ENCODE measurements at regions not wholly inside any gene's neighbourhood (a gene's known extent, or its start where the extent isn't known, plus 50 kb on each side); places are given as distances from the start of the nearest gene placed in this dataset.

GRCh38 chr17:77458202-77459017, 317.6 kb downstream of the SEC14L1 start:
- no peak overlapping the region for H2BK12ac ChIP-seq (ENCODE audit: low read length)
- no peak for DNase-seq (ENCODE audit: low spot score)
- H3K18ac ChIP-seq (ENCODE audit: low read length) = peak overlapping the region; percentile 1
- H3K27ac ChIP-seq (replicated peaks; ENCODE audit: low read length) = no peak overlapping the region
- peaks cover 25 to 35% of the 10 kb centered on the region in 2 donors for H3K4me1 ChIP-seq (ENCODE audit: control insufficient read depth in 2 of 2, insufficient read depth in 1 of 2, low read depth in 1 of 2, low read length in 2 of 2)
- H3K23ac ChIP-seq (ENCODE audit: low read depth, low read length, poor library complexity) = no peak overlapping the region
- no peak overlapping the region for H3K4me2 ChIP-seq (ENCODE audit: insufficient read depth, low read length, poor library complexity, severe bottlenecking)
- no peak overlapping the region for H4K91ac ChIP-seq (ENCODE audit: low read depth, low read length, poor library complexity)
- no peak overlapping the region for H4K8ac ChIP-seq (ENCODE audit: low read depth, low read length)
- H2AK5ac ChIP-seq (ENCODE audit: low read depth, low read length) = peak overlapping the region; percentile 27
- H2BK120ac ChIP-seq (ENCODE audit: low read depth, low read length) = no peak overlapping the region
- peaks cover 17% of the 10 kb centered on the region for H3K79me1 ChIP-seq (ENCODE audit: low read depth, low read length)
- peak overlapping the region; percentile 22 for H2BK15ac ChIP-seq (ENCODE audit: low read length)
- no peak overlapping the region for H2BK5ac ChIP-seq (ENCODE audit: low read length)
- WGBS, 2 donors (ENCODE audit: extremely low coverage in 2 of 2, insufficient read length in 2 of 2, insufficient replicate concordance in 1 of 2) = no CpG with 5 or more reads among the region's 21 CpGs
- no peak overlapping the region for H3K4me3 ChIP-seq (ENCODE audit: low read length in 2 of 2)
- no peak overlapping the region for H2AFZ ChIP-seq (ENCODE audit: low read length)
- no peak overlapping the region for H3K14ac ChIP-seq (ENCODE audit: low read length)
- H3K4ac ChIP-seq (ENCODE audit: low read length) = no peak overlapping the region
- H3K9ac ChIP-seq (ENCODE audit: low read depth, low read length, poor library complexity) = no peak overlapping the region
- H3K27me3 ChIP-seq (ENCODE audit: control insufficient read depth in 3 of 3, insufficient read depth in 3 of 3, low read depth in 1 of 3, low read length in 3 of 3) = no peaks in the 10 kb centered on the region
- H3K36me3 ChIP-seq (replicated peaks in 1 of 2; ENCODE audit: control insufficient read depth in 2 of 2, insufficient read depth in 2 of 2, low read length in 2 of 2) = peaks cover 8 to 34% of the 10 kb centered on the region in 2 donors
- H3K9me3 ChIP-seq (replicated peaks in 1 of 2; ENCODE audit: control insufficient read depth in 2 of 2, insufficient read depth in 1 of 2, low read depth in 1 of 2, low read length in 2 of 2) = no peaks in the 10 kb centered on the region

DNA sequence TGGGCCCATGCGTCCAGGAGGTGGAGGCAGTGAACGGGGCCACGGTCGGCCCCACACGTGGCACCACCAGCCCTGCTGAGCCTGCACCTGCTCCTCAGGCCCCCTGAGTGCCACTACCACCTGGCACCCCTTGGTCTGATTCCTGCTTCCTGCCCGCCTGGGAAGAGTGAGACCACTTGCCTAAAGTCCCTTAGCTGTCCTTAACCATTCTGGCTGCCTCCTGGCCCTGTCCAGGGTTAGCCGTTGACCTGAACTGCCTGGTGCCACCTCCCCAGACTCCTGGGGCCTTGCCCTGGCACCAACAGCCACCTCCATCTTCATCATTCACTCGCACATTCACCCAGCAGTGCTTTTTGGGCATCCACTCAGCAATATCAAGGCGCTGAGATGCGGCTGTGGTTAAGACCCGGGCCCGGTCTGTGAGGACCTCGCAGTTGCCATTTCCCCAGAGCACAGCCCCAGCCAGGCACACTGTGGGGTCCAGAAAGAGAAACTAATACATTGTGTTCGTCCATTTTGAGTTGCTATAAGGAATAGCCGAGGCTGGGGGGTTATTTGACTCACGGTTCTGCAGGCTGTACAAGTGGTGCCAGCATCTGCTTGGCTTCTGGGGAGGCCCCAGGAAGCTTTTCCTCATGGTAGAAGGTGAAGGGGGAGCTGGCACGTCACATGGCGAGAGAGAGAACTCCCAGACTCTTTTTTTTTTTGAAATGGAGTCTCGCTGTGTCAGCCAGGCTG, 318.4 kb downstream of the SEC14L1 start:
- H3K79me1 ChIP-seq (ENCODE audit: low read depth, low read length) = peaks cover 14% of the 10 kb centered on the region
- H3K18ac ChIP-seq (ENCODE audit: low read length) = peak overlapping the region; percentile 1
- H3K4me2 ChIP-seq (ENCODE audit: insufficient read depth, low read length, poor library complexity, severe bottlenecking) = no peak overlapping the region
- no peak overlapping the region for H3K23ac ChIP-seq (ENCODE audit: low read depth, low read length, poor library complexity)
- peaks cover 18 to 27% of the 10 kb centered on the region in 2 donors for H3K4me1 ChIP-seq (ENCODE audit: control insufficient read depth in 2 of 2, insufficient read depth in 1 of 2, low read depth in 1 of 2, low read length in 2 of 2)
- H3K27ac ChIP-seq (replicated peaks; ENCODE audit: low read length) = no peak overlapping the region
- H2AFZ ChIP-seq (ENCODE audit: low read length) = no peak overlapping the region
- no peak overlapping the region for H2BK5ac ChIP-seq (ENCODE audit: low read length)
- H2BK15ac ChIP-seq (ENCODE audit: low read length) = no peak overlapping the region
- peaks cover 8 to 34% of the 10 kb centered on the region in 2 donors for H3K36me3 ChIP-seq (replicated peaks in 1 of 2; ENCODE audit: control insufficient read depth in 2 of 2, insufficient read depth in 2 of 2, low read length in 2 of 2)
- H2BK120ac ChIP-seq (ENCODE audit: low read depth, low read length) = no peak overlapping the region
- no peak overlapping the region for H2AK5ac ChIP-seq (ENCODE audit: low read depth, low read length)
- H3K9ac ChIP-seq (ENCODE audit: low read depth, low read length, poor library complexity) = no peak overlapping the region
- no peak overlapping the region for H2BK12ac ChIP-seq (ENCODE audit: low read length)
- no peak overlapping the region for H3K4ac ChIP-seq (ENCODE audit: low read length)
- H3K27me3 ChIP-seq (ENCODE audit: control insufficient read depth in 3 of 3, insufficient read depth in 3 of 3, low read depth in 1 of 3, low read length in 3 of 3) = no peaks in the 10 kb centered on the region
- WGBS, 2 donors (ENCODE audit: extremely low coverage in 2 of 2, insufficient read length in 2 of 2, insufficient replicate concordance in 1 of 2) = no CpG with 5 or more reads among the region's 19 CpGs
- peak overlapping the region in 1 of 2 donors; percentile 21 for H3K4me3 ChIP-seq (ENCODE audit: low read length in 2 of 2)
- no peak for DNase-seq (ENCODE audit: low spot score)
- no peak overlapping the region for H4K8ac ChIP-seq (ENCODE audit: low read depth, low read length)
- no peaks in the 10 kb centered on the region for H3K9me3 ChIP-seq (replicated peaks in 1 of 2; ENCODE audit: control insufficient read depth in 2 of 2, insufficient read depth in 1 of 2, low read depth in 1 of 2, low read length in 2 of 2)
- no peak overlapping the region for H3K14ac ChIP-seq (ENCODE audit: low read length)
- H4K91ac ChIP-seq (ENCODE audit: low read depth, low read length, poor library complexity) = no peak overlapping the region

DNA sequence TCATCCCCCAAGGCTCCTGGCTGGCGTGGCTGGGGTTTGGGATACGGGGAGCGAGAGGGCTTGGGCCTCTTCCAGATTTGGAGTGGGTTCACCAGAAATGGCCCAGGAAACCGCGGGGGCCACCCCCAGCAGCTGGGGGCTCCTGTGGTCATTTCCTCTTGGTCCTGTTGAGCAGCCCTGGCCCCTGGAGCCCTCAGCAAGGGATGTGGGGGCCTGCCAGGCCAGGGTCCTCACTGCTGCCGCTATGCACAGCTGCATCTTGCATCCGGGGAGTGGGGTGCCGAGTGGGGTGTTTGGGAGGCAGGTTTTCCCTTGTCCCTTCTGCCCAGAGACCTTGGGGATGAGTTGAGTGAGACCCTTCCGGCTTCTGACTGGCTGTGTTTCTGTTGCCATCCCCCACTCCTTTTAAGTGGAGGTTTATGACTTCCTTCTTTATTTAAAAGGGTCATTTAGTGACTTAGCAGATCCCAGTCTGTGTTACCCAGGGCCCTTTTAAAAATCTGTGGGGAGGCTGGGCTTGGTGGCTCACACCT, 319.8 kb downstream of the SEC14L1 start:
- Histone ChIP-seq H3K4me3 (ENCODE audit: low read length in 2 of 2) (no peak overlapping the region), H3K27ac (replicated peaks; ENCODE audit: low read length) (peak overlapping the region; percentile 49), H3K18ac (ENCODE audit: low read length) (peak overlapping the region; percentile 81), H3K79me1 (ENCODE audit: low read depth, low read length) (peaks cover 11% of the 10 kb centered on the region), H4K8ac (ENCODE audit: low read depth, low read length) (no peak overlapping the region), H3K4me2 (ENCODE audit: insufficient read depth, low read length, poor library complexity, severe bottlenecking) (no peak overlapping the region), H3K14ac (ENCODE audit: low read length) (peak overlapping the region; percentile 87), H3K4ac (ENCODE audit: low read length) (peak overlapping the region; percentile 72), H3K36me3 (replicated peaks in 1 of 2; ENCODE audit: control insufficient read depth in 2 of 2, insufficient read depth in 2 of 2, low read length in 2 of 2) (peaks cover 8 to 27% of the 10 kb centered on the region in 2 donors), H3K23ac (ENCODE audit: low read depth, low read length, poor library complexity) (peak overlapping the region; percentile 37), H3K4me1 (ENCODE audit: control insufficient read depth in 2 of 2, insufficient read depth in 1 of 2, low read depth in 1 of 2, low read length in 2 of 2) (peaks cover 15 to 18% of the 10 kb centered on the region in 2 donors), H2BK12ac (ENCODE audit: low read length) (no peak overlapping the region), H2BK5ac (ENCODE audit: low read length) (no peak overlapping the region), H2BK15ac (ENCODE audit: low read length) (peak overlapping the region; percentile 72), H3K27me3 (ENCODE audit: control insufficient read depth in 3 of 3, insufficient read depth in 3 of 3, low read depth in 1 of 3, low read length in 3 of 3) (no peaks in the 10 kb centered on the region), H2AFZ (ENCODE audit: low read length) (no peak overlapping the region), H2BK120ac (ENCODE audit: low read depth, low read length) (no peak overlapping the region), H3K9me3 (replicated peaks in 1 of 2; ENCODE audit: control insufficient read depth in 2 of 2, insufficient read depth in 1 of 2, low read depth in 1 of 2, low read length in 2 of 2) (no peaks in the 10 kb centered on the region), H3K9ac (ENCODE audit: low read depth, low read length, poor library complexity) (no peak overlapping the region), H2AK5ac (ENCODE audit: low read depth, low read length) (peak overlapping the region; percentile 71), H4K91ac (ENCODE audit: low read depth, low read length, poor library complexity) (no peak overlapping the region)
- no CpG with 5 or more reads among the region's 9 CpGs for WGBS, 2 donors (ENCODE audit: extremely low coverage in 2 of 2, insufficient read length in 2 of 2, insufficient replicate concordance in 1 of 2)
- no peak for DNase-seq (ENCODE audit: low spot score)
